GM12864 (cell line): ENCODE measurements at regions not wholly inside any gene's neighbourhood (a gene's known extent, or its start where the extent isn't known, plus 50 kb on each side); places are given as distances from the start of the nearest gene placed in this dataset.
A peak's percentile ranks its signal among the peaks of the same experiment; 100 is the strongest.

Experiments
- DNase-seq: peaks from one replicate; pipeline ENCODE4 v3.0.0-alpha.2; 2011; ENCODE audit warnings: low read depth
- H3K4me3 ChIP-seq: 2 replicates; pipeline ENCODE4 v1.5.1; 2011; ENCODE audit warnings: mild to moderate bottlenecking, low read depth, low read length, control low read depth
- TF ChIP-seq, protein P1 (sequence below): IDR thresholded peaks from 2 replicates; pipeline ENCODE4 v1.5.1; 2011; ENCODE audit warnings: low read depth, mild to moderate bottlenecking, moderate library complexity, low read length, control low read depth, inconsistent platforms; ENCODE audit errors: missing control alignments

- TF ChIP-seq, protein P1, sequence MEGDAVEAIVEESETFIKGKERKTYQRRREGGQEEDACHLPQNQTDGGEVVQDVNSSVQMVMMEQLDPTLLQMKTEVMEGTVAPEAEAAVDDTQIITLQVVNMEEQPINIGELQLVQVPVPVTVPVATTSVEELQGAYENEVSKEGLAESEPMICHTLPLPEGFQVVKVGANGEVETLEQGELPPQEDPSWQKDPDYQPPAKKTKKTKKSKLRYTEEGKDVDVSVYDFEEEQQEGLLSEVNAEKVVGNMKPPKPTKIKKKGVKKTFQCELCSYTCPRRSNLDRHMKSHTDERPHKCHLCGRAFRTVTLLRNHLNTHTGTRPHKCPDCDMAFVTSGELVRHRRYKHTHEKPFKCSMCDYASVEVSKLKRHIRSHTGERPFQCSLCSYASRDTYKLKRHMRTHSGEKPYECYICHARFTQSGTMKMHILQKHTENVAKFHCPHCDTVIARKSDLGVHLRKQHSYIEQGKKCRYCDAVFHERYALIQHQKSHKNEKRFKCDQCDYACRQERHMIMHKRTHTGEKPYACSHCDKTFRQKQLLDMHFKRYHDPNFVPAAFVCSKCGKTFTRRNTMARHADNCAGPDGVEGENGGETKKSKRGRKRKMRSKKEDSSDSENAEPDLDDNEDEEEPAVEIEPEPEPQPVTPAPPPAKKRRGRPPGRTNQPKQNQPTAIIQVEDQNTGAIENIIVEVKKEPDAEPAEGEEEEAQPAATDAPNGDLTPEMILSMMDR, result no peak
- DNase-seq, result no peak
- H3K4me3 ChIP-seq, result no peak overlapping the region
Measured at GRCh38 chr7:28231176-28231575, 50.6 kb upstream of the JAZF1 start.

GRCh38 chr7:28236560-28236959 is 56.0 kb upstream of the JAZF1 start:
- H3K4me3 ChIP-seq, result no peak overlapping the region
- TF ChIP-seq, protein P1, result no peak
- DNase-seq, result no peak

- no peak overlapping the region for H3K4me3 ChIP-seq
- TF ChIP-seq, protein P1, result no peak
- DNase-seq, result no peak
Measured at GRCh38 chr7:28237363-28237762, 56.8 kb upstream of the JAZF1 start.

- DNase-seq, result no peak
- TF ChIP-seq, protein P1, result no peak
- H3K4me3 ChIP-seq, result no peak overlapping the region
Measured at GRCh38 chr7:28239823-28240204, 59.2 kb upstream of the JAZF1 start.

GRCh38 chr7:28240481-28240880 is 59.9 kb upstream of the JAZF1 start:
- no peak for DNase-seq
- TF ChIP-seq, protein P1, result no peak
- no peak overlapping the region for H3K4me3 ChIP-seq

DNA sequence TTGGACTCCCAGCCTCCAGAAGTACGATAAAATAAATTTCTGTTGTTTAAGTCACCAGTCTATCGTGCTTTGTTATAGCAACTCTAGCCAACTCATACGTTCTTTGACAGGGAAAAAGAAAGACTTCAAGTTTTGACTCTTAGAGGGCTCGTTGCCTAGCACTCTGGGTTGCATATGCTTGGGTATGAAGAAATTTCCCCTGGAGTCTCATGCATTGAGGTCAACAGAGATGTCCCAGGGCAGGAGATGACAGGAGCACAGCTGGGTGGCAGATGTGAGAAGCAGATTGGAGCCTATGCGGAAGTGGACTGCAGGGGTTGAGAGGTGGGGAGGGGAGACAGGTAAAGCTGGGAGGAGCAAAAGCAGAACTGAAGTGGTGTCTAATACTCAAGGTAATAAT is 63.3 kb upstream of the JAZF1 start:
- H3K4me3 ChIP-seq, result no peak overlapping the region
- DNase-seq, result no peak
- TF ChIP-seq, protein P1, result no peak

DNA sequence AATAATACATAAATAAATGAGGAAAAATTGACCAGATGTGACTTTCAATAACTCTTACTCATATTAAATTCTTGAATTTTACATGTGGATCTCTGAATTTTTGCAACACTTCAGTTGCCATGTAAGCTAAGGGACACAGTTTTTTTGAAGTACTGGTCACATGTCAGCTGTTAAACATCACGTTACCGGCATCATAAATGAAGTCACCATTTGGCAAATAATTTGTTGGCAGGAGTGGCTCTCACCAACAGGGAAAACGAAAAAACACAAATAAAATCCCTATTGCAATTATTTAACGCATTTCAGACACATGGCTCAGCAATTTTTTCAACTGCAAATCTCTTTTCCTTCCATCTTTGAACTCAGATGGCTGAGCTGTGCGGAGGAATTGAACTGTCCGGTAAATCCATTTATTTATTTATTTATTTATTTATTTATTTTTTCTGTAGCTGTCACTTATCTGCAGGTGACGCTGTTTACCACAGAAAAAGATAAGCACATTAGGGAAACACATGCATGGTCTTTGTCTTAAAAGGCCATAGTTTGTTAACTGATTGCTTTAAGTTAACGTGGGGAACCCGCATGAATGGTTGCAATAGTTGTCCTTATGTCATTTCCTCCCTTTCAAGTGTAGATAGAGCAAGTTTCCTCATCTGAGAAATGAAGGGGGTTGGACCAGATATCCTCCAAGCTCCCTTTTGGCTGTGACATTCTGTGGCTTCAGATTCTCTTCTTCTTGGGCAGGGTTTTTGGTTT is 64.7 kb upstream of the JAZF1 start:
- H3K4me3 ChIP-seq, result no peak overlapping the region

More for the DNA sequence above, 64.7 kb upstream of the JAZF1 start:
- TF ChIP-seq, protein P1, result peak; percentile 0
- no peak for DNase-seq
